ENCODE measurements at regions not wholly inside any gene's neighbourhood (a gene's known extent, or its start where the extent isn't known, plus 50 kb on each side); places are given as distances from the start of the nearest gene placed in this dataset.

GRCh38 chr2:6109831-6110230 lies 417.6 kb downstream of the SOX11 start:
- H3K79me1 ChIP-seq (ENCODE audit: low read depth, low read length): no peaks in the 10 kb centered on the region
- no peak for TF ChIP-seq RFX5 (IDR thresholded peaks at IDR 0.05; ENCODE audit: borderline replicate concordance, low read depth, low read length)
- no peak for TF ChIP-seq CHD1 (IDR thresholded peaks at IDR 0.05; ENCODE audit: low read depth, low read length)
- no peak overlapping the region for H4K91ac ChIP-seq (replicated peaks; ENCODE audit: insufficient read length, low read length)
- no peak overlapping the region for H3K56ac ChIP-seq (replicated peaks; ENCODE audit: insufficient read length, low read depth, low read length)
- no peaks in the 10 kb centered on the region for H3K79me2 ChIP-seq (ENCODE audit: control insufficient read depth in 1 of 2, insufficient read depth in 2 of 2, low read length in 2 of 2)
- H3K36me3 ChIP-seq (ENCODE audit: control insufficient read depth in 2 of 4, insufficient read depth in 4 of 4, low read length in 3 of 4): no peaks in the 10 kb centered on the region
- H3K9me3 ChIP-seq (ENCODE audit: insufficient read depth in 2 of 2, low read depth in 1 of 2, low read length in 1 of 2): no peaks in the 10 kb centered on the region
- no peak overlapping the region for H3K4me3 ChIP-seq (ENCODE audit: extremely low read depth in 1 of 4, insufficient read depth in 2 of 4, low read depth in 3 of 4, low read length in 4 of 4)
- DNase-seq (ENCODE audit: low read depth in 1 of 2, low spot score in 2 of 2) (no peak), FAIRE-seq (no peak)
- CTCF ChIA-PET (ENCODE audit: partially characterized antibody): interaction anchor here (0.6 kb wide), 1 partner anchor 39 kb away, joined by 3 read pairs; no protein-coding TSS in a partner anchor
- H3K4me1 ChIP-seq (replicated peaks in 1 of 4; ENCODE audit: control insufficient read depth in 3 of 4, insufficient read depth in 4 of 4, low read length in 3 of 4): peaks cover 0 to 2% (median 1%) of the 10 kb centered on the region in 4 experiments; a peak in 2 of 7 replicates
- H3K18ac ChIP-seq (ENCODE audit: extremely low read depth, low read length): no peak overlapping the region
- H2BK20ac ChIP-seq (ENCODE audit: low read length): no peak overlapping the region
- H3K23ac ChIP-seq (ENCODE audit: insufficient read length): no peak overlapping the region
- H2BK15ac ChIP-seq (ENCODE audit: low read length): no peak overlapping the region
- H4K20me1 ChIP-seq (replicated peaks in 1 of 2; ENCODE audit: control insufficient read depth in 1 of 2, insufficient read depth in 2 of 2, low read length in 2 of 2): no peaks in the 10 kb centered on the region
- no peak overlapping the region for H2BK12ac ChIP-seq (ENCODE audit: low read depth, low read length)
- no peak overlapping the region for H3K27ac ChIP-seq (ENCODE audit: low read depth, low read length)
- H3K27me3 ChIP-seq (replicated peaks in 1 of 4; ENCODE audit: control insufficient read depth in 3 of 4, extremely low read depth in 1 of 4, insufficient read depth in 3 of 4, low read length in 3 of 4): no peaks in the 10 kb centered on the region
- H4K5ac ChIP-seq (ENCODE audit: insufficient read length, low read depth, low read length): no peak overlapping the region
- H3K14ac ChIP-seq (ENCODE audit: insufficient read length): no peak overlapping the region
- H3K4ac ChIP-seq (replicated peaks; ENCODE audit: insufficient read length, low read depth, low read length): no peak overlapping the region
- POLR2A ChIA-PET (ENCODE audit: partially characterized antibody): no interaction called here
- no peak overlapping the region for H3K9ac ChIP-seq (replicated peaks in 1 of 4; ENCODE audit: extremely low read depth in 1 of 4, low read depth in 3 of 4, low read length in 3 of 4)
- H2BK120ac ChIP-seq (replicated peaks; ENCODE audit: low read depth, low read length): no peak overlapping the region
- no peak overlapping the region for H2AK5ac ChIP-seq (ENCODE audit: low read depth, low read length)
- no peak overlapping the region for H4K8ac ChIP-seq (ENCODE audit: extremely low read depth, insufficient read depth, low read length)
- no peak overlapping the region for H2AFZ ChIP-seq (ENCODE audit: low read length)
- H2BK5ac ChIP-seq (ENCODE audit: low read depth, low read length): no peak overlapping the region
- H3K4me2 ChIP-seq (ENCODE audit: insufficient read depth in 1 of 2, low read depth in 2 of 2, low read length in 2 of 2): no peak overlapping the region
- 80% methylated on average over 1 of the region's 1 CpG; no CpG with 5 or more reads in 1 of the 2 experiments for WGBS, 2 experiments (ENCODE audit: extremely low coverage in 1 of 2, insufficient coverage in 1 of 2, insufficient read length in 1 of 2, insufficient replicate concordance in 2 of 2, low coverage in 1 of 2, low lambda C conversion rate in 2 of 2, missing lambda C conversion rate in 1 of 2)
- H3K23me2 ChIP-seq (ENCODE audit: low read depth, low read length): no peaks in the 10 kb centered on the region

Measured in H1 (cell line).